ENCODE measurements at regions not wholly inside any gene's neighbourhood (a gene's known extent, or its start where the extent isn't known, plus 50 kb on each side); places are given as distances from the start of the nearest gene placed in this dataset.

GRCh38 chr1:208892147-208892546 lies 648.0 kb upstream of the PLXNA2 start:
- no peaks in the 10 kb centered on the region for H3K36me3 Mint-ChIP-seq
- POLR2A ChIA-PET, result no interaction called here
- H3K4me3 Mint-ChIP-seq, result no peak overlapping the region
- peaks cover 0 to 21% (median 4%) of the 10 kb centered on the region in 5 donors for H3K27me3 Mint-ChIP-seq
- no peak overlapping the region for H3K27ac Mint-ChIP-seq
- DNase-seq (no peak), ATAC-seq (no peak)
- H3K9me3 Mint-ChIP-seq, result peaks cover 0 to 6% (median 0%) of the 10 kb centered on the region in 9 donors
- H3K4me1 Mint-ChIP-seq, result no peaks in the 10 kb centered on the region

GRCh38 chr1:208893251-208893650 lies 649.1 kb upstream of the PLXNA2 start:
- H3K36me3 Mint-ChIP-seq, result no peaks in the 10 kb centered on the region
- no peak overlapping the region for H3K4me3 Mint-ChIP-seq
- no peak overlapping the region for H3K27ac Mint-ChIP-seq
- ATAC-seq (no peak), DNase-seq (no peak)
- POLR2A ChIA-PET, result no interaction called here
- H3K27me3 Mint-ChIP-seq, result peaks cover 0 to 21% (median 4%) of the 10 kb centered on the region in 5 donors
- H3K4me1 Mint-ChIP-seq, result no peaks in the 10 kb centered on the region
- H3K9me3 Mint-ChIP-seq, result peaks cover 0 to 6% (median 3%) of the 10 kb centered on the region in 9 donors

- no peak overlapping the region for H3K4me3 Mint-ChIP-seq
- no peaks in the 10 kb centered on the region for H3K4me1 Mint-ChIP-seq
- peaks cover 0 to 6% (median 4%) of the 10 kb centered on the region in 9 donors for H3K9me3 Mint-ChIP-seq
- H3K27ac Mint-ChIP-seq, result no peak overlapping the region
- peaks cover 0 to 21% (median 7%) of the 10 kb centered on the region in 5 donors for H3K27me3 Mint-ChIP-seq
- ATAC-seq, result no peak
- H3K36me3 Mint-ChIP-seq, result no peaks in the 10 kb centered on the region
- DNase-seq, result no peak
- POLR2A ChIA-PET, result no interaction called here
Measured at GRCh38 chr1:208895181-208895580, 651.0 kb upstream of the PLXNA2 start.

- H3K27me3 Mint-ChIP-seq, result peaks cover 0 to 21% (median 7%) of the 10 kb centered on the region in 5 donors
- POLR2A ChIA-PET, result no interaction called here
- ATAC-seq (no peak), DNase-seq (no peak)
- H3K36me3 Mint-ChIP-seq, result no peaks in the 10 kb centered on the region
- H3K27ac Mint-ChIP-seq, result no peak overlapping the region
- H3K4me3 Mint-ChIP-seq, result no peak overlapping the region
- peaks cover 0 to 6% (median 4%) of the 10 kb centered on the region in 9 donors for H3K9me3 Mint-ChIP-seq
- H3K4me1 Mint-ChIP-seq, result no peaks in the 10 kb centered on the region
Measured at GRCh38 chr1:208895820-208896219, 651.6 kb upstream of the PLXNA2 start.

- Mint-ChIP-seq H3K36me3 (no peaks in the 10 kb centered on the region), H3K27me3 (peaks cover 4 to 19% (median 9%) of the 10 kb centered on the region in 5 donors), H3K27ac (no peak overlapping the region), H3K4me1 (no peaks in the 10 kb centered on the region), H3K9me3 (peaks cover 0 to 9% (median 5%) of the 10 kb centered on the region in 9 donors), H3K4me3 (no peak overlapping the region)
- DNase-seq (no peak), ATAC-seq (no peak)
- POLR2A ChIA-PET, result no interaction called here
Measured at GRCh38 chr1:208896768-208897167, 652.6 kb upstream of the PLXNA2 start.

- DNase-seq (no peak), ATAC-seq (no peak)
- H3K27me3 Mint-ChIP-seq, result peaks cover 4 to 16% (median 11%) of the 10 kb centered on the region in 5 donors
- peaks cover 0 to 9% (median 5%) of the 10 kb centered on the region in 9 donors for H3K9me3 Mint-ChIP-seq
- H3K36me3 Mint-ChIP-seq, result no peaks in the 10 kb centered on the region
- no peak overlapping the region for H3K4me3 Mint-ChIP-seq
- H3K4me1 Mint-ChIP-seq, result no peaks in the 10 kb centered on the region
- POLR2A ChIA-PET, result no interaction called here
- no peak overlapping the region for H3K27ac Mint-ChIP-seq
Measured at GRCh38 chr1:208899438-208899837, 655.3 kb upstream of the PLXNA2 start.

- Mint-ChIP-seq H3K36me3 (no peaks in the 10 kb centered on the region), H3K4me3 (no peak overlapping the region), H3K4me1 (no peaks in the 10 kb centered on the region), H3K27me3 (peaks cover 13 to 23% (median 14%) of the 10 kb centered on the region in 5 donors), H3K27ac (no peak overlapping the region), H3K9me3 (peaks cover 0 to 9% (median 0%) of the 10 kb centered on the region in 9 donors)
- ATAC-seq, result no peak
- no peak for DNase-seq
- POLR2A ChIA-PET, result no interaction called here
Measured at GRCh38 chr1:208903251-208903905, 659.2 kb upstream of the PLXNA2 start.

GRCh38 chr1:208907790-208908189 lies 663.6 kb upstream of the PLXNA2 start:
- Mint-ChIP-seq H3K9me3 (peaks cover 0 to 2% (median 0%) of the 10 kb centered on the region in 9 donors), H3K4me1 (no peaks in the 10 kb centered on the region), H3K36me3 (no peaks in the 10 kb centered on the region), H3K27me3 (peaks cover 9 to 30% (median 14%) of the 10 kb centered on the region in 5 donors), H3K27ac (no peak overlapping the region), H3K4me3 (no peak overlapping the region)
- ATAC-seq, result no peak
- POLR2A ChIA-PET, result no interaction called here
- DNase-seq, result no peak

- POLR2A ChIA-PET, result no interaction called here
- H3K27ac Mint-ChIP-seq, result no peak overlapping the region
- no peaks in the 10 kb centered on the region for H3K36me3 Mint-ChIP-seq
- no peak for ATAC-seq
- H3K27me3 Mint-ChIP-seq, result peaks cover 3 to 21% (median 13%) of the 10 kb centered on the region in 5 donors
- DNase-seq, result no peak
- H3K9me3 Mint-ChIP-seq, result peaks cover 0 to 3% (median 0%) of the 10 kb centered on the region in 9 donors
- H3K4me3 Mint-ChIP-seq, result no peak overlapping the region
- H3K4me1 Mint-ChIP-seq, result no peaks in the 10 kb centered on the region
Measured at GRCh38 chr1:208909011-208909984, 665.1 kb upstream of the PLXNA2 start.

GRCh38 chr1:208910161-208910560 lies 666.0 kb upstream of the PLXNA2 start:
- Mint-ChIP-seq H3K27me3 (peaks cover 2 to 21% (median 15%) of the 10 kb centered on the region in 5 donors), H3K4me3 (no peak overlapping the region), H3K36me3 (no peaks in the 10 kb centered on the region), H3K9me3 (peaks cover 0 to 3% (median 0%) of the 10 kb centered on the region in 9 donors), H3K4me1 (no peaks in the 10 kb centered on the region), H3K27ac (no peak overlapping the region)
- ATAC-seq (no peak), DNase-seq (no peak)
- POLR2A ChIA-PET, result no interaction called here

GRCh38 chr1:208917281-208917680 lies 666.2 kb upstream of the CAMK1G start:
- peaks cover 0 to 19% (median 2%) of the 10 kb centered on the region in 5 donors for H3K27me3 Mint-ChIP-seq
- no peak for DNase-seq
- H3K9me3 Mint-ChIP-seq, result peaks cover 0 to 9% (median 0%) of the 10 kb centered on the region in 9 donors
- H3K27ac Mint-ChIP-seq, result no peak overlapping the region
- POLR2A ChIA-PET, result no interaction called here
- H3K36me3 Mint-ChIP-seq, result no peaks in the 10 kb centered on the region
- no peaks in the 10 kb centered on the region for H3K4me1 Mint-ChIP-seq
- no peak overlapping the region for H3K4me3 Mint-ChIP-seq
- no peak for ATAC-seq

GRCh38 chr1:208917723-208918122 lies 665.8 kb upstream of the CAMK1G start:
- DNase-seq (no peak), ATAC-seq (no peak)
- POLR2A ChIA-PET, result no interaction called here
- H3K9me3 Mint-ChIP-seq, result peaks cover 0 to 9% (median 0%) of the 10 kb centered on the region in 9 donors
- peaks cover 0 to 19% (median 2%) of the 10 kb centered on the region in 5 donors for H3K27me3 Mint-ChIP-seq
- H3K27ac Mint-ChIP-seq, result no peak overlapping the region
- no peaks in the 10 kb centered on the region for H3K36me3 Mint-ChIP-seq
- no peaks in the 10 kb centered on the region for H3K4me1 Mint-ChIP-seq
- no peak overlapping the region for H3K4me3 Mint-ChIP-seq

GRCh38 chr1:208918160-208918559 lies 665.4 kb upstream of the CAMK1G start:
- H3K27ac Mint-ChIP-seq, result no peak overlapping the region
- peaks cover 0 to 15% (median 2%) of the 10 kb centered on the region in 5 donors for H3K27me3 Mint-ChIP-seq
- POLR2A ChIA-PET, result no interaction called here
- ATAC-seq, result no peak
- no peak overlapping the region for H3K4me3 Mint-ChIP-seq
- H3K36me3 Mint-ChIP-seq, result no peaks in the 10 kb centered on the region
- DNase-seq, result no peak
- H3K4me1 Mint-ChIP-seq, result no peaks in the 10 kb centered on the region
- H3K9me3 Mint-ChIP-seq, result peaks cover 0 to 9% (median 0%) of the 10 kb centered on the region in 9 donors

All from naive thymus-derived CD8-positive, alpha-beta T cell (primary cell).